IPS-20b (cell line): ENCODE measurements at regions not wholly inside any gene's neighbourhood (a gene's known extent, or its start where the extent isn't known, plus 50 kb on each side); places are given as distances from the start of the nearest gene placed in this dataset.
"Not testable (repeated sequence)": the region's sequence is repeated elsewhere in the genome, so short reads cannot be mapped to it uniquely, and the experiment has no call there.

ENCODE experiments used
- H3K27ac ChIP-seq: one replicate; pipeline ENCODE4 v1.5.1; 2013; ENCODE audit warnings: low read length
- H3K27me3 ChIP-seq: 2 replicates; pipeline ENCODE4 v1.6.1; 2013; ENCODE audit warnings: mild to moderate bottlenecking, low read length, inconsistent platforms; ENCODE audit not compliant: insufficient read depth
- H3K36me3 ChIP-seq: 2 replicates; pipeline ENCODE4 v1.6.1; 2013; ENCODE audit warnings: low read depth, mild to moderate bottlenecking, inconsistent platforms, low read length, moderate library complexity; ENCODE audit not compliant: insufficient read depth
- H3K4me1 ChIP-seq: 2 replicates; pipeline ENCODE4 v1.6.1; 2013; ENCODE audit warnings: mild to moderate bottlenecking, control low read depth, inconsistent platforms, low read length, moderate library complexity; ENCODE audit not compliant: insufficient read depth
- H3K4me3 ChIP-seq: 2 replicates; pipeline ENCODE4 v1.5.1; 2013; ENCODE audit warnings: mild to moderate bottlenecking, low read length, inconsistent platforms
- H3K9ac ChIP-seq: 2 replicates; pipeline ENCODE4 v1.6.1; 2013; ENCODE audit warnings: low read depth, mild to moderate bottlenecking, inconsistent platforms, low read length, moderate library complexity
- H3K9me3 ChIP-seq: 2 replicates; pipeline ENCODE4 v1.6.1; 2013; ENCODE audit warnings: mild to moderate bottlenecking, low read depth, low read length, inconsistent platforms; ENCODE audit not compliant: insufficient read depth

GRCh38 chr16:85240982-85241924, 129.0 kb upstream of the CIBAR2 start:
- Histone ChIP-seq H3K4me1 (peaks cover 18% of the 10 kb centered on the region; the same call in 1 of the 2 replicates), H3K9me3 (no peaks in the 10 kb centered on the region), H3K9ac (no peak overlapping the region), H3K27ac (no peak overlapping the region), H3K4me3 (no peak overlapping the region), H3K36me3 (no peaks in the 10 kb centered on the region), H3K27me3 (no peaks in the 10 kb centered on the region)

- no peak overlapping the region for H3K9ac ChIP-seq
- H3K27ac ChIP-seq, result no peak overlapping the region
- no peaks in the 10 kb centered on the region for H3K27me3 ChIP-seq
- no peaks in the 10 kb centered on the region for H3K36me3 ChIP-seq
- H3K4me3 ChIP-seq, result no peak overlapping the region
- H3K4me1 ChIP-seq, result peaks cover 16% of the 10 kb centered on the region; the same call in 1 of the 2 replicates
- no peaks in the 10 kb centered on the region for H3K9me3 ChIP-seq
Measured at GRCh38 chr16:85242140-85242539, 129.9 kb upstream of the CIBAR2 start.

- Histone ChIP-seq H3K9me3 (no peaks in the 10 kb centered on the region), H3K4me1 (peaks cover 11% of the 10 kb centered on the region; the same call in 1 of the 2 replicates), H3K9ac (no peak overlapping the region), H3K27me3 (no peaks in the 10 kb centered on the region), H3K36me3 (no peaks in the 10 kb centered on the region), H3K27ac (no peak overlapping the region), H3K4me3 (no peak overlapping the region)
Measured at GRCh38 chr16:85243308-85243707, 131.0 kb upstream of the CIBAR2 start.

GRCh38 chr16:85244452-85244851, 132.2 kb upstream of the CIBAR2 start:
- H3K9ac ChIP-seq, H3K27me3 ChIP-seq, H3K9me3 ChIP-seq, H3K36me3 ChIP-seq, H3K27ac ChIP-seq, H3K4me3 ChIP-seq: not testable (repeated sequence)
- peaks cover 11% of the 10 kb centered on the region; the same call in 1 of the 2 replicates for H3K4me1 ChIP-seq

GRCh38 chr16:85245307-85246172, 133.3 kb upstream of the CIBAR2 start:
- H3K4me3 ChIP-seq, result no peak overlapping the region
- H3K36me3 ChIP-seq, result no peaks in the 10 kb centered on the region
- H3K27me3 ChIP-seq, result no peaks in the 10 kb centered on the region
- no peak overlapping the region for H3K27ac ChIP-seq
- no peak overlapping the region for H3K9ac ChIP-seq
- no peaks in the 10 kb centered on the region for H3K9me3 ChIP-seq
- peaks cover 6% of the 10 kb centered on the region; the same call in 1 of the 2 replicates for H3K4me1 ChIP-seq

- Histone ChIP-seq H3K9ac (no peak overlapping the region), H3K4me1 (peaks cover 6% of the 10 kb centered on the region; the same call in 1 of the 2 replicates), H3K27ac (no peak overlapping the region), H3K27me3 (no peaks in the 10 kb centered on the region), H3K9me3 (no peaks in the 10 kb centered on the region), H3K36me3 (no peaks in the 10 kb centered on the region), H3K4me3 (no peak overlapping the region)
Measured at GRCh38 chr16:85246473-85246872, 134.2 kb upstream of the CIBAR2 start.

GRCh38 chr16:85246973-85247372, 134.7 kb upstream of the CIBAR2 start:
- Histone ChIP-seq H3K9me3 (no peaks in the 10 kb centered on the region), H3K4me1 (peaks cover 5% of the 10 kb centered on the region; the same call in 1 of the 2 replicates), H3K4me3 (no peak overlapping the region), H3K27me3 (no peaks in the 10 kb centered on the region), H3K36me3 (no peaks in the 10 kb centered on the region), H3K27ac (no peak overlapping the region), H3K9ac (no peak overlapping the region)

- Histone ChIP-seq H3K9ac (no peak overlapping the region), H3K27ac (no peak overlapping the region), H3K36me3 (no peaks in the 10 kb centered on the region), H3K4me3 (no peak overlapping the region), H3K9me3 (no peaks in the 10 kb centered on the region), H3K4me1 (peaks cover 4% of the 10 kb centered on the region; the same call in 1 of the 2 replicates), H3K27me3 (no peaks in the 10 kb centered on the region)
Measured at GRCh38 chr16:85248342-85248741, 136.1 kb upstream of the CIBAR2 start.

- no peaks in the 10 kb centered on the region for H3K27me3 ChIP-seq
Measured at GRCh38 chr16:85248857-85249256, 136.6 kb upstream of the CIBAR2 start.

GRCh38 chr16:85249418-85250146, 137.3 kb upstream of the CIBAR2 start:
- Histone ChIP-seq H3K4me3 (no peak overlapping the region), H3K9ac (no peak overlapping the region), H3K9me3 (no peaks in the 10 kb centered on the region), H3K27me3 (no peaks in the 10 kb centered on the region), H3K27ac (no peak overlapping the region), H3K36me3 (no peaks in the 10 kb centered on the region), H3K4me1 (peaks cover 4% of the 10 kb centered on the region; the same call in 1 of the 2 replicates)

More at GRCh38 chr16:85248857-85249256, 136.6 kb upstream of the CIBAR2 start:
- no peaks in the 10 kb centered on the region for H3K36me3 ChIP-seq
- H3K9me3 ChIP-seq, result no peaks in the 10 kb centered on the region
- no peak overlapping the region for H3K4me3 ChIP-seq
- peaks cover 4% of the 10 kb centered on the region; the same call in 1 of the 2 replicates for H3K4me1 ChIP-seq
- no peak overlapping the region for H3K9ac ChIP-seq
- no peak overlapping the region for H3K27ac ChIP-seq

GRCh38 chr16:85250147-85250463, 137.8 kb upstream of the CIBAR2 start:
- Histone ChIP-seq H3K27ac (no peak overlapping the region), H3K27me3 (no peaks in the 10 kb centered on the region), H3K36me3 (no peaks in the 10 kb centered on the region), H3K4me1 (peaks cover 4% of the 10 kb centered on the region; the same call in 1 of the 2 replicates), H3K4me3 (no peak overlapping the region), H3K9ac (no peak overlapping the region), H3K9me3 (no peaks in the 10 kb centered on the region)
